Ascending aorta (tissue), 2 donors: ENCODE measurements at regions not wholly inside any gene's neighbourhood (a gene's known extent, or its start where the extent isn't known, plus 50 kb on each side); places are given as distances from the start of the nearest gene placed in this dataset.

ENCODE experiments used
- DNase-seq, 2 donors: peaks; one replicate each; pipeline ENCODE4 v3.0.0-alpha.2; 2019; ENCODE audit warnings: low spot score in 2 of 2
- H3K27ac ChIP-seq, 2 donors: fragments of 200-600 bp; sonication (generic); one replicate each; pipeline ENCODE4 v1.5.1; 2016 to 2017; ENCODE audit warnings: mild to moderate bottlenecking in 1 of 2
- H3K27me3 ChIP-seq: fragments of 200-600 bp; sonication (generic); one replicate; pipeline ENCODE4 v1.5.1; 2017
- H3K36me3 ChIP-seq, 2 donors: fragments of 200-600 bp; sonication (generic); one replicate each; pipeline ENCODE4 v1.5.1; 2016
- H3K4me1 ChIP-seq, 2 donors: fragments of 200-600 bp; sonication (generic); one replicate each; pipeline ENCODE4 v1.5.1; 2016 to 2017; ENCODE audit warnings: mild to moderate bottlenecking in 1 of 2
- H3K4me3 ChIP-seq, 2 donors: fragments of 200-600 bp; sonication (generic); one replicate each; pipeline ENCODE4 v1.5.1; 2016 to 2017; ENCODE audit warnings: mild to moderate bottlenecking in 1 of 2
- H3K9me3 ChIP-seq, 2 donors: fragments of 200-600 bp; sonication (generic); one replicate each; pipeline ENCODE4 v1.5.1; 2016
- CTCF ChIP-seq, 3 experiments: fragments of 200-600 bp in 2 of 3; fragments of 450-650 bp in 1 of 3; sonication (generic) in 2 of 3; IDR thresholded peaks; one replicate each; pipeline ENCODE4 v1.5.1; 2016 to 2019; ENCODE audit warnings: antibody characterized with exemption in 3 of 3, mild to moderate bottlenecking in 1 of 3, moderate library complexity in 1 of 3
- intact Hi-C: fragments of 100-400 bp; cut with DNase I; formaldehyde crosslinking; loops from one replicate; pipeline ENCODE4 v1.15.1; 2023

GRCh38 chr13:59299584-59299983 lies 864.1 kb downstream of the DIAPH3 start:
- no peaks in the 10 kb centered on the region for H3K36me3 ChIP-seq
- intact Hi-C loops = no loop called here
- TF ChIP-seq CTCF (IDR thresholded peaks at IDR 0.05) = no peak
- DNase-seq = no peak
- H3K9me3 ChIP-seq = no peaks in the 10 kb centered on the region
- no peak overlapping the region for H3K27ac ChIP-seq
- H3K4me3 ChIP-seq = no peak overlapping the region
- no peaks in the 10 kb centered on the region for H3K27me3 ChIP-seq
- H3K4me1 ChIP-seq = no peaks in the 10 kb centered on the region

GRCh38 chr13:59300355-59301173 lies 863.2 kb downstream of the DIAPH3 start:
- intact Hi-C loops = no loop called here
- H3K4me3 ChIP-seq = no peak overlapping the region
- H3K27ac ChIP-seq = no peak overlapping the region
- H3K27me3 ChIP-seq = no peaks in the 10 kb centered on the region
- H3K36me3 ChIP-seq = no peaks in the 10 kb centered on the region
- no peaks in the 10 kb centered on the region for H3K9me3 ChIP-seq
- no peak for DNase-seq
- no peak for TF ChIP-seq CTCF (IDR thresholded peaks at IDR 0.05)
- H3K4me1 ChIP-seq = no peaks in the 10 kb centered on the region

- H3K27me3 ChIP-seq = no peaks in the 10 kb centered on the region
- no peak for DNase-seq
- TF ChIP-seq CTCF (IDR thresholded peaks at IDR 0.05) = no peak
Observed at GRCh38 chr13:59301174-59301567, 862.6 kb downstream of the DIAPH3 start.

GRCh38 chr13:59303433-59303832 lies 860.3 kb downstream of the DIAPH3 start:
- intact Hi-C loops = no loop called here
- DNase-seq = no peak
- Histone ChIP-seq H3K4me3 (no peak overlapping the region), H3K27me3 (no peaks in the 10 kb centered on the region), H3K4me1 (no peaks in the 10 kb centered on the region), H3K27ac (no peak overlapping the region), H3K9me3 (no peaks in the 10 kb centered on the region), H3K36me3 (no peaks in the 10 kb centered on the region)
- no peak for TF ChIP-seq CTCF (IDR thresholded peaks at IDR 0.05)

More at GRCh38 chr13:59301174-59301567, 862.6 kb downstream of the DIAPH3 start:
- H3K4me3 ChIP-seq = no peak overlapping the region
- H3K36me3 ChIP-seq = no peaks in the 10 kb centered on the region
- H3K9me3 ChIP-seq = no peaks in the 10 kb centered on the region
- intact Hi-C loops = no loop called here
- H3K4me1 ChIP-seq = no peaks in the 10 kb centered on the region
- no peak overlapping the region for H3K27ac ChIP-seq

- Histone ChIP-seq H3K27ac (no peak overlapping the region), H3K36me3 (no peaks in the 10 kb centered on the region), H3K4me1 (no peaks in the 10 kb centered on the region), H3K9me3 (no peaks in the 10 kb centered on the region), H3K27me3 (no peaks in the 10 kb centered on the region), H3K4me3 (no peak overlapping the region)
- no peak for DNase-seq
- intact Hi-C loops = no loop called here
- no peak for TF ChIP-seq CTCF (IDR thresholded peaks at IDR 0.05)
Observed at GRCh38 chr13:59304596-59304995, 859.1 kb downstream of the DIAPH3 start.
